WTC11 (cell line): ENCODE measurements at regions not wholly inside any gene's neighbourhood (a gene's known extent, or its start where the extent isn't known, plus 50 kb on each side); places are given as distances from the start of the nearest gene placed in this dataset.

Source experiments
- JUN ChIP-seq: sonication (generic); formaldehyde crosslinking; IDR thresholded peaks from 2 replicates; pipeline ENCODE4 v1.8.0; 2023; ENCODE audit warnings: mild to moderate bottlenecking, missing genetic modification reagents
- NR2C2 ChIP-seq: sonication (generic); formaldehyde crosslinking; IDR thresholded peaks from 2 replicates; pipeline ENCODE4 v1.8.0; 2022; ENCODE audit warnings: mild to moderate bottlenecking, missing genetic modification reagents
- TCF7 ChIP-seq: sonication (generic); formaldehyde crosslinking; IDR thresholded peaks from 2 replicates; pipeline ENCODE4 v1.8.0; 2022; ENCODE audit warnings: mild to moderate bottlenecking, low read depth, missing genetic modification reagents, moderate library complexity
- TEAD4 ChIP-seq: sonication (generic); formaldehyde crosslinking; IDR thresholded peaks from 2 replicates; pipeline ENCODE4 v1.8.0; 2022; ENCODE audit warnings: mild to moderate bottlenecking, missing genetic modification reagents
- TF ChIP-seq, protein P1 (sequence below): fragments of 200-600 bp; IDR thresholded peaks from 2 replicates; pipeline ENCODE4 v1.8.0; 2022; ENCODE audit warnings: antibody characterized with exemption

DNA sequence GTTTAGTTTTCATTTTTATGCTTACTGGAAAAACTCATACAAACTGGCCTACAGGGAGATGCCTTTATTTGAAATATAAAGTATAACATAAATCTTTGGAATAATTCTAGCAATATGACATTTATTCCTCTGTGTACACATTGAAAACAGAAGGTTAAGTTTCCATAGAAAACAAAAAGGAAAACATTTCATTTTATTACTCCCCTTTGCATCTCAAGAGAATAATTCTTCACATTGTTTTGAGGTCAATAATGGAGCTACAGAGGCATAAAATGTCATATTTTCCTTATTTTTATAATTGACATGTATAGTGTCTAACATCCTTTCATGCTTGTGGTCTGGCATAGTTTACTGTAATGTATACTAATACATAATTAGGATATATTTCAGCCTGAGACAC is 187.6 kb upstream of the AGTR1 start:
- TF ChIP-seq NR2C2 (CRISPR knock-in tag) (no peak), TEAD4 (CRISPR knock-in tag) (no peak), TCF7 (no peak), JUN (CRISPR knock-in tag) (no peak)
- TF ChIP-seq, protein P1, sequence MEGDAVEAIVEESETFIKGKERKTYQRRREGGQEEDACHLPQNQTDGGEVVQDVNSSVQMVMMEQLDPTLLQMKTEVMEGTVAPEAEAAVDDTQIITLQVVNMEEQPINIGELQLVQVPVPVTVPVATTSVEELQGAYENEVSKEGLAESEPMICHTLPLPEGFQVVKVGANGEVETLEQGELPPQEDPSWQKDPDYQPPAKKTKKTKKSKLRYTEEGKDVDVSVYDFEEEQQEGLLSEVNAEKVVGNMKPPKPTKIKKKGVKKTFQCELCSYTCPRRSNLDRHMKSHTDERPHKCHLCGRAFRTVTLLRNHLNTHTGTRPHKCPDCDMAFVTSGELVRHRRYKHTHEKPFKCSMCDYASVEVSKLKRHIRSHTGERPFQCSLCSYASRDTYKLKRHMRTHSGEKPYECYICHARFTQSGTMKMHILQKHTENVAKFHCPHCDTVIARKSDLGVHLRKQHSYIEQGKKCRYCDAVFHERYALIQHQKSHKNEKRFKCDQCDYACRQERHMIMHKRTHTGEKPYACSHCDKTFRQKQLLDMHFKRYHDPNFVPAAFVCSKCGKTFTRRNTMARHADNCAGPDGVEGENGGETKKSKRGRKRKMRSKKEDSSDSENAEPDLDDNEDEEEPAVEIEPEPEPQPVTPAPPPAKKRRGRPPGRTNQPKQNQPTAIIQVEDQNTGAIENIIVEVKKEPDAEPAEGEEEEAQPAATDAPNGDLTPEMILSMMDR, result no peak
